Adrenal gland (tissue), 9 donors: ENCODE measurements at regions not wholly inside any gene's neighbourhood (a gene's known extent, or its start where the extent isn't known, plus 50 kb on each side); places are given as distances from the start of the nearest gene placed in this dataset.

Experiments
- DNase-seq, 7 donors: peaks; one replicate each; pipeline ENCODE4 v3.0.0-alpha.2; 2019 to 2020
- H3K27ac ChIP-seq, 5 donors: fragments of 200-600 bp; sonication (generic) in 4 of 5; 1 replicate in 3 of 5; 2 replicates in 2 of 5; pipeline versions ENCODE4 v1.5.1 to v1.8.0; 2016 to 2020; ENCODE audit warnings: mild to moderate bottlenecking in 1 of 5
- H3K27me3 ChIP-seq: fragments of 200-600 bp; 2 replicates; pipeline ENCODE4 v1.8.0; 2021
- H3K36me3 ChIP-seq, 2 donors: fragments of 200-600 bp; replicated peaks in 1 of 2; 1 replicate in 1 of 2; 2 replicates in 1 of 2; pipeline versions ENCODE4 v1.5.1 to v1.8.0; 2018 to 2022
- H3K4me1 ChIP-seq, 2 donors: fragments of 200-600 bp; replicated peaks in 1 of 2; 1 replicate in 1 of 2; 2 replicates in 1 of 2; pipeline versions ENCODE4 v1.5.1 to v1.8.0; 2018 to 2021
- H3K4me3 ChIP-seq, 4 donors: fragments of 200-600 bp; sonication (generic) in 3 of 4; one replicate each; pipeline ENCODE4 v1.5.1; 2016 to 2018
- H3K9me3 ChIP-seq, 3 donors: fragments of 200-600 bp; sonication (generic) in 1 of 3; replicated peaks in 1 of 3; 1 replicate in 2 of 3; 2 replicates in 1 of 3; pipeline versions ENCODE4 v1.5.1 to v1.8.0; 2016 to 2021
- POLR2A ChIP-seq, 2 donors: fragments of 450-650 bp; IDR thresholded peaks; one replicate each; pipeline ENCODE4 v1.6.1; 2017; ENCODE audit warnings: antibody characterized with exemption in 2 of 2, mild to moderate bottlenecking in 2 of 2, moderate library complexity in 1 of 2
- WGBS, 4 donors: extraction: QIAGEN DNeasy Blood & Tissue Kit in 2 of 4; methylation state at CpG; one replicate each; pipeline versions ENCODE4 v1.1.5 to v1.1.7; 2013 to 2017; 5-methylcytosine and 5-hydroxymethylcytosine counted together
- intact Hi-C, 2 donors: fragments of 100-400 bp; cut with DNase I; formaldehyde crosslinking; loops; one replicate each; pipeline versions ENCODE4 v1.14.1 to v1.15.0; 2022 to 2023
- TF ChIP-seq, protein P1 (sequence below), 6 experiments: fragments of 450-650 bp in 4 of 6; fragments of 200-600 bp in 2 of 6; sonication (generic) in 1 of 6; IDR thresholded peaks; 1 replicate in 5 of 6; 2 replicates in 1 of 6; pipeline versions ENCODE4 v1.5.1 to v1.8.0; 2016 to 2021; ENCODE audit warnings: antibody characterized with exemption in 6 of 6, mild to moderate bottlenecking in 2 of 6, moderate library complexity in 1 of 6
- donor health status: healthy with polysubstance abuse.
- donor health status: Bipolar disorder and iron deficiency.
- donor health status: DM: yes; HTN: yes; CAD: no.
- donor health status: DM: no; HTN: no; CAD: no.
- donor health status: DM: no; HTN: no; CAD: no.

- Histone ChIP-seq H3K27me3 (no peaks in the 10 kb centered on the region), H3K36me3 (no peaks in the 10 kb centered on the region), H3K4me1 (no peaks in the 10 kb centered on the region), H3K9me3 (no peaks in the 10 kb centered on the region), H3K27ac (no peak overlapping the region), H3K4me3 (no peak overlapping the region)
- WGBS, 4 donors = 79 to 89% (median 87%) methylated on average over 7 of the region's 7 CpGs
- intact Hi-C loops = no loop called here
- TF ChIP-seq, protein P1, sequence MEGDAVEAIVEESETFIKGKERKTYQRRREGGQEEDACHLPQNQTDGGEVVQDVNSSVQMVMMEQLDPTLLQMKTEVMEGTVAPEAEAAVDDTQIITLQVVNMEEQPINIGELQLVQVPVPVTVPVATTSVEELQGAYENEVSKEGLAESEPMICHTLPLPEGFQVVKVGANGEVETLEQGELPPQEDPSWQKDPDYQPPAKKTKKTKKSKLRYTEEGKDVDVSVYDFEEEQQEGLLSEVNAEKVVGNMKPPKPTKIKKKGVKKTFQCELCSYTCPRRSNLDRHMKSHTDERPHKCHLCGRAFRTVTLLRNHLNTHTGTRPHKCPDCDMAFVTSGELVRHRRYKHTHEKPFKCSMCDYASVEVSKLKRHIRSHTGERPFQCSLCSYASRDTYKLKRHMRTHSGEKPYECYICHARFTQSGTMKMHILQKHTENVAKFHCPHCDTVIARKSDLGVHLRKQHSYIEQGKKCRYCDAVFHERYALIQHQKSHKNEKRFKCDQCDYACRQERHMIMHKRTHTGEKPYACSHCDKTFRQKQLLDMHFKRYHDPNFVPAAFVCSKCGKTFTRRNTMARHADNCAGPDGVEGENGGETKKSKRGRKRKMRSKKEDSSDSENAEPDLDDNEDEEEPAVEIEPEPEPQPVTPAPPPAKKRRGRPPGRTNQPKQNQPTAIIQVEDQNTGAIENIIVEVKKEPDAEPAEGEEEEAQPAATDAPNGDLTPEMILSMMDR (IDR thresholded peaks at IDR 0.05) = no peak
- no peak for TF ChIP-seq POLR2A (IDR thresholded peaks at IDR 0.05)
- no peak for DNase-seq
These were observed 105.8 kb upstream of the MYCN start for GRCh38 chr2:15834381-15835031.

DNA sequence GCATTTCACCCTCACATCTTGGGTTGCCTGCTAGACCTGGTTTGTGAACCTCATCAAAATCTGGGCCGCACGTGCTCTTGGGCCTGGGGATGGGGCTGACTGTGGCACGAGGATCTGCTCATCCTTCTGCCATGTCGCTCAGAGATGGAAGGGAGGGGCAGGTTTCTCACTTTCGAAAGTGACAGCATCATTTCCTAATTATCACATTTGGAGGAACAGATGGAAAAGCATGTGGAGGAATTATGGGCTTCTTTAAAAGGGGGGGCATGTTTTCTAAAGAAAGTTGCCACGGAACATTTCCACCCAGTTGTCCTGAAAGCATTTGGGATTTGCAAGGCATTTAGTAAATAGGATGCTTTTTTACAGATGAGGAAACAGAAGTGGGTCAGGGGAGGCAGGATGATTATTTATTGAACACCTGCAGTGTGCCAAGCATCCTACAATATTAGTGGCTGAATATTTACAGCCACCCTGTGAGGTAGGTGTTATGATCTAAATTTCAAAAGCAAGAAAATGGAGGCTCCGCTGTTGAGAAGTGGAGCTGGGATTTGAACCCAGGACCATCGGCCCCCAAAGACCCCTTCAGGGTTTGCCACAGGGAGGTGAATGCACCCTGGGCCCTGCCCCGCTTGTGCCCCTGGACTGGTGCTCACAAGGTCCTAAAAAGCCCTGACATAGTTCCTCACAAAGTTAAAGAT is 104.2 kb upstream of the MYCN start:
- 85 to 96% (median 87%) methylated on average over 8 to 9 of the region's 9 CpGs for WGBS, 4 donors
- Histone ChIP-seq H3K27me3 (no peaks in the 10 kb centered on the region), H3K36me3 (no peaks in the 10 kb centered on the region), H3K4me3 (no peak overlapping the region), H3K27ac (no peak overlapping the region), H3K9me3 (no peaks in the 10 kb centered on the region), H3K4me1 (no peaks in the 10 kb centered on the region)
- DNase-seq = no peak
- TF ChIP-seq, protein P1 (IDR thresholded peaks at IDR 0.05) = no peak
- TF ChIP-seq POLR2A (IDR thresholded peaks at IDR 0.05) = no peak
- intact Hi-C loops = no loop called here

DNA sequence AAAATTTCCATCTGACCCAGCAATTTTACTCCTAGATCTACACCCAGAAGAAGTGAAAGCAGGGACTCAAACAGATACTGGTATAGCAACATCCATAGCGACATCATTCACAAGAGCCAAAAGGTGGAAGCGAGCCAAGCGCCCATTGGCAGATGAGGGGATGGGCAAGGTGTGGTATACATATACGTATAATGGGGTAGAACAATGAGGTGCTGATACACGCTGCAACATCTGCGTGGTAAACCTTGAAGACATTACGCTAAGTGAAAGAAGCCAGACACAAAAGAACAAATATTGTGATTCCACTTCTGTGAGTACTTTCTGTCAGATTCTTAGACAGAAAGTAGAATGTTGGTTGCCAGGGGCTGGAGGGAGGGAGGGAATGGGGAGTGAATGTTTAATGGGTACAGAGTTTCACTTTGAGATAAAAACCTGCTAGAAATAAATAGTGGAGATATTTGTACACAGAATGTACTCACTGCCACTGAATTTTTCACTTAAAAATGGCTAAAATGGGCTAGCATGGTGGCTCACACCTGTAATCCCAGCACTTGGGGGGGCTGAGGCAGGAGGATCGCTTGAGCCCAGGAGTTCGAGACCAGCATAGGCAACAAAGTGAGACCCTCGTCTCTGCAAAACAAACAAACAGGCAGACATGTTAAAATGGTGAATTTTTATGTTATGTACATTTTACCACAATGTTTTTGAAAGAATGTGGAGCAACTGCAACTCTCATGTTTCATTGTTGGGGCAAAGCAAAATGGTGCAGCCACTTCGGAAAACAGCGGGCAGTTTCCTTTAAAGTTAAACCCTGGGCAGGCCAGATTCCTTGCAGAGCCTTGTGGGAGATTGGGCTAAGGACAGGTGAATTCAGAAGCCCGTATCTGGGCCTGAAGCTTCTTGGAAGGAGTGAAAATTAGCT is 103.4 kb upstream of the MYCN start:
- 87 to 93% (median 91%) methylated on average over 13 of the region's 13 CpGs for WGBS, 4 donors
- no peak overlapping the region for H3K27ac ChIP-seq
- H3K36me3 ChIP-seq = no peaks in the 10 kb centered on the region
- DNase-seq = no peak
- TF ChIP-seq, protein P1 (IDR thresholded peaks at IDR 0.05) = no peak
- no peak for TF ChIP-seq POLR2A (IDR thresholded peaks at IDR 0.05)
- intact Hi-C loops = no loop called here
- H3K4me3 ChIP-seq = no peak overlapping the region
- H3K27me3 ChIP-seq = no peaks in the 10 kb centered on the region
- H3K4me1 ChIP-seq = no peaks in the 10 kb centered on the region
- no peaks in the 10 kb centered on the region for H3K9me3 ChIP-seq

- intact Hi-C loops = no loop called here
- Histone ChIP-seq H3K4me1 (no peaks in the 10 kb centered on the region), H3K27ac (no peak overlapping the region), H3K36me3 (no peaks in the 10 kb centered on the region), H3K4me3 (no peak overlapping the region), H3K9me3 (no peaks in the 10 kb centered on the region), H3K27me3 (no peaks in the 10 kb centered on the region)
- TF ChIP-seq POLR2A (IDR thresholded peaks at IDR 0.05) = no peak
- TF ChIP-seq, protein P1 (IDR thresholded peaks at IDR 0.05) = no peak
- DNase-seq = peak in 2 of 7 donors; percentile 1 to 14
- 87 to 93% (median 90%) methylated on average over 13 of the region's 13 CpGs for WGBS, 4 donors
These were observed 101.8 kb upstream of the MYCN start for GRCh38 chr2:15838481-15839090.
